HepG2 (cell line): ENCODE measurements at regions not wholly inside any gene's neighbourhood (a gene's known extent, or its start where the extent isn't known, plus 50 kb on each side); places are given as distances from the start of the nearest gene placed in this dataset.

Source experiments
- AGO2 ChIP-seq: fragments of 200-400 bp; formaldehyde crosslinking; optimal IDR thresholded peaks from 2 replicates; pipeline ENCODE3; 2017; ENCODE audit warnings: mild to moderate bottlenecking, low read depth, low read length, moderate library complexity
- ARID2 ChIP-seq: sonication (generic); formaldehyde crosslinking; IDR thresholded peaks from 2 replicates; pipeline ENCODE4 v1.8.1; 2022; ENCODE audit warnings: mild to moderate bottlenecking, missing genetic modification reagents, borderline replicate concordance
- ATF7-NPFF ChIP-seq: sonication (generic); formaldehyde crosslinking; IDR thresholded peaks from 2 replicates; pipeline ENCODE4 v1.8.1; 2023; ENCODE audit warnings: mild to moderate bottlenecking, low read depth, missing genetic modification reagents, moderate library complexity
- DDIT3 ChIP-seq: sonication (generic); formaldehyde crosslinking; IDR thresholded peaks from 2 replicates; pipeline ENCODE4 v1.4.0; 2020; ENCODE audit warnings: mild to moderate bottlenecking, missing genetic modification reagents
- GATA4 ChIP-seq: sonication (generic); IDR thresholded peaks from 2 replicates; pipeline ENCODE4 v1.6.1; 2016; ENCODE audit warnings: antibody characterized with exemption, low read depth, borderline replicate concordance
- HMGA1 ChIP-seq: sonication (generic); formaldehyde crosslinking; conservative IDR thresholded peaks from 2 replicates; pipeline ENCODE4 v1.4.0; 2020; ENCODE audit warnings: missing genetic modification reagents
- HNRNPH1 ChIP-seq: fragments of 200-400 bp; formaldehyde crosslinking; optimal IDR thresholded peaks from 2 replicates; pipeline ENCODE3; 2017; ENCODE audit warnings: mild to moderate bottlenecking, low read depth, low read length
- MLX ChIP-seq: IDR thresholded peaks from 2 replicates; pipeline ENCODE4 v1.6.1; 2016
- PRDM15 ChIP-seq: sonication (generic); formaldehyde crosslinking; IDR thresholded peaks from 2 replicates; pipeline ENCODE4 v1.4.0; 2020; ENCODE audit warnings: missing genetic modification reagents
- PRDM4 ChIP-seq: sonication (generic); formaldehyde crosslinking; IDR thresholded peaks from 2 replicates; pipeline ENCODE4 v1.9.0; 2021; ENCODE audit warnings: missing genetic modification reagents, borderline replicate concordance
- SYNCRIP ChIP-seq: fragments of 200-400 bp; formaldehyde crosslinking; IDR thresholded peaks from 2 replicates; pipeline ENCODE4 v1.6.1; 2018; ENCODE audit warnings: mild to moderate bottlenecking, low read depth, low read length; ENCODE audit not compliant: insufficient read depth
- ZNF576 ChIP-seq: sonication (generic); formaldehyde crosslinking; IDR thresholded peaks from 2 replicates; pipeline ENCODE4 v1.4.0; 2020; ENCODE audit warnings: mild to moderate bottlenecking, missing genetic modification reagents
- ZNF740 ChIP-seq: sonication (generic); formaldehyde crosslinking; IDR thresholded peaks from 2 replicates; pipeline ENCODE4 v1.4.0; 2020; ENCODE audit warnings: missing genetic modification reagents
- ZXDC ChIP-seq: sonication (generic); formaldehyde crosslinking; IDR thresholded peaks from 2 replicates; pipeline ENCODE4 v1.5.0; 2020; ENCODE audit warnings: mild to moderate bottlenecking, missing genetic modification reagents

GRCh38 chr21:39020751-39021477 lies 162.3 kb downstream of the PSMG1 start (continued):
- TF ChIP-seq ZNF740 (no peak), ATF7-NPFF (CRISPR knock-in tag) (no peak), SYNCRIP (no peak), ZNF576 (CRISPR knock-in tag) (no peak), ZXDC (CRISPR knock-in tag) (no peak), PRDM15 (no peak), AGO2 (no peak), HMGA1 (CRISPR knock-in tag) (no peak), DDIT3 (CRISPR knock-in tag) (no peak), HNRNPH1 (no peak), PRDM4 (CRISPR knock-in tag) (no peak), ARID2 (no peak), MLX (CRISPR knock-in tag) (no peak; the same call in 1 of the 2 replicates), GATA4 (peak; percentile 73; the same call in 1 of the 2 replicates)
